Gastroesophageal sphincter (tissue), 4 donors: ENCODE measurements at regions not wholly inside any gene's neighbourhood (a gene's known extent, or its start where the extent isn't known, plus 50 kb on each side); places are given as distances from the start of the nearest gene placed in this dataset.

Experiments
- ATAC-seq: fragments of 150-250 bp; one replicate; pipeline ENCODE4 v1.9.1; 2016; ENCODE audit warnings: mild to moderate bottlenecking, moderate library complexity
- H3K27ac ChIP-seq, 4 donors: fragments of 200-600 bp; sonication (generic) in 3 of 4; 1 replicate in 3 of 4; 2 replicates in 1 of 4; pipeline ENCODE4 v1.5.1; 2016 to 2019
- H3K27me3 ChIP-seq: fragments of 200-600 bp; sonication (generic); one replicate; pipeline ENCODE4 v1.5.1; 2019
- H3K36me3 ChIP-seq, 2 donors: fragments of 200-600 bp; sonication (generic); one replicate each; pipeline ENCODE4 v1.5.1; 2019; ENCODE audit warnings: control low read depth in 1 of 2
- H3K4me1 ChIP-seq, 3 donors: fragments of 200-600 bp; sonication (generic); 1 replicate in 2 of 3; 2 replicates in 1 of 3; pipeline ENCODE4 v1.5.1; 2016 to 2019; ENCODE audit warnings: control low read depth in 2 of 3
- H3K4me3 ChIP-seq, 2 donors: fragments of 200-600 bp; sonication (generic); one replicate each; pipeline ENCODE4 v1.5.1; 2019; ENCODE audit warnings: mild to moderate bottlenecking in 1 of 2, moderate library complexity in 1 of 2
- H3K9me3 ChIP-seq, 3 donors: fragments of 200-600 bp; sonication (generic); one replicate each; pipeline ENCODE4 v1.5.1; 2017 to 2019; ENCODE audit warnings: control low read depth in 2 of 3
- EP300 ChIP-seq: sonication (generic); formaldehyde crosslinking; IDR thresholded peaks from one replicate; pipeline ENCODE4 v1.6.1; 2017; ENCODE audit warnings: antibody characterized with exemption, mild to moderate bottlenecking
- POLR2A ChIP-seq, 2 donors: fragments of 450-650 bp; IDR thresholded peaks; one replicate each; pipeline ENCODE4 v1.6.1; 2017; ENCODE audit warnings: antibody characterized with exemption in 2 of 2, mild to moderate bottlenecking in 2 of 2, moderate library complexity in 1 of 2
- POLR2AphosphoS5 ChIP-seq: sonication (generic); formaldehyde crosslinking; IDR thresholded peaks from one replicate; pipeline ENCODE4 v1.6.1; 2017; ENCODE audit warnings: antibody characterized with exemption
- whole genome bisulfite sequencing, 2 donors: methylation state at CpG; one replicate each; pipeline ENCODE4 v1.1.5; 2018; ENCODE audit warnings: low coverage in 1 of 2; 5-methylcytosine and 5-hydroxymethylcytosine counted together
- TF ChIP-seq, protein P1 (sequence below), 4 experiments: fragments of 200-600 bp in 2 of 4; fragments of 450-650 bp in 2 of 4; sonication (generic) in 1 of 4; IDR thresholded peaks; one replicate each; pipeline ENCODE4 v1.5.1; 2017 to 2019; ENCODE audit warnings: antibody characterized with exemption in 4 of 4, mild to moderate bottlenecking in 2 of 4, moderate library complexity in 2 of 4

DNA sequence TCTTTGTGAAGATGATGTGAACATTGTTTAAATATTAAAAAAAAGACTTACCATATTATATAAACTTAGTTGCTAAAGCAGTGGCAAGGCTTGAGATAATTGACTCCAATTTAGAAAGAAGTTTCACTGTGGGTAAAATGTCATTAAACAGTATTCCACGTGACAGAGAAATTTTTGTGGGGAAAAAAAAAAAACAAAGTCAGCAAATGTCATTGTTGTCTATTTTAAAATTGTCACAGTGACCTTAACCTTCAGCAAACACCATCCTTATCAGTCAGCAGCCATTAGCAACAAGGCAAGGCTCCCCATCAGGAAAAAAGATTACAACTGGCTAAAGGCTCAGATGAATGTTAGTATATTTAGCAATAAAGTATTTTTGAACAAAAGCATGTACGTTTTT lies 99.3 kb upstream of the CDH18 start:
- Histone ChIP-seq H3K4me3 (no peak overlapping the region), H3K27me3 (no peaks in the 10 kb centered on the region), H3K36me3 (no peaks in the 10 kb centered on the region), H3K4me1 (no peaks in the 10 kb centered on the region), H3K27ac (no peak overlapping the region), H3K9me3 (peaks cover 0 to 14% (median 0%) of the 10 kb centered on the region in 3 donors)
- TF ChIP-seq, protein P1, sequence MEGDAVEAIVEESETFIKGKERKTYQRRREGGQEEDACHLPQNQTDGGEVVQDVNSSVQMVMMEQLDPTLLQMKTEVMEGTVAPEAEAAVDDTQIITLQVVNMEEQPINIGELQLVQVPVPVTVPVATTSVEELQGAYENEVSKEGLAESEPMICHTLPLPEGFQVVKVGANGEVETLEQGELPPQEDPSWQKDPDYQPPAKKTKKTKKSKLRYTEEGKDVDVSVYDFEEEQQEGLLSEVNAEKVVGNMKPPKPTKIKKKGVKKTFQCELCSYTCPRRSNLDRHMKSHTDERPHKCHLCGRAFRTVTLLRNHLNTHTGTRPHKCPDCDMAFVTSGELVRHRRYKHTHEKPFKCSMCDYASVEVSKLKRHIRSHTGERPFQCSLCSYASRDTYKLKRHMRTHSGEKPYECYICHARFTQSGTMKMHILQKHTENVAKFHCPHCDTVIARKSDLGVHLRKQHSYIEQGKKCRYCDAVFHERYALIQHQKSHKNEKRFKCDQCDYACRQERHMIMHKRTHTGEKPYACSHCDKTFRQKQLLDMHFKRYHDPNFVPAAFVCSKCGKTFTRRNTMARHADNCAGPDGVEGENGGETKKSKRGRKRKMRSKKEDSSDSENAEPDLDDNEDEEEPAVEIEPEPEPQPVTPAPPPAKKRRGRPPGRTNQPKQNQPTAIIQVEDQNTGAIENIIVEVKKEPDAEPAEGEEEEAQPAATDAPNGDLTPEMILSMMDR (IDR thresholded peaks at IDR 0.05): no peak
- TF ChIP-seq EP300 (no peak), POLR2A (IDR thresholded peaks at IDR 0.05) (no peak), POLR2AphosphoS5 (no peak)
- ATAC-seq: no peak
- WGBS, 2 donors: 56 to 57% methylated on average over 2 of the region's 2 CpGs

DNA sequence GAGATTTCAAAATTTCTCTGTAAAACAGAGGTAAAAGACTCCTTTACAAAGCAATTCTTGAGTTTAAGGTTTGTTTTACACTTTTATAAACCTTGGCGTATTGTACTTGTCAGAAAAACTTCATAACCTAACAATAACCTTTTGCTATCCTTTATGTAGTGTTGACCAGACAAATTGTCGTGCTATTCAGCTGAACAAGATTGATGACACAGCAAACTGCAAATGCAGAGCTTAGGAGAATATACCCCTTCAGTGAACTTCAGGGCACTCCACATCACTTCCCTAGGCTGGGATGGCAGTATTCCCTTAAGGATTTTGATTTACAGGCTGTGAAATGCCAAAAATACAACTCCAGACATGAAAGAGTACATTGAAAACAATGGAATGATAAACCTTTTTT lies 89.2 kb upstream of the CDH18 start:
- TF ChIP-seq, protein P1 (IDR thresholded peaks at IDR 0.05): no peak
- TF ChIP-seq POLR2AphosphoS5: no peak
- TF ChIP-seq EP300: no peak
- no peak for TF ChIP-seq POLR2A (IDR thresholded peaks at IDR 0.05)
- Histone ChIP-seq H3K4me1 (no peaks in the 10 kb centered on the region), H3K36me3 (no peaks in the 10 kb centered on the region), H3K9me3 (no peaks in the 10 kb centered on the region), H3K27ac (no peak overlapping the region), H3K27me3 (no peaks in the 10 kb centered on the region), H3K4me3 (no peak overlapping the region)
- no peak for ATAC-seq
- 34 to 44% methylated on average over 2 of the region's 2 CpGs for WGBS, 2 donors

DNA sequence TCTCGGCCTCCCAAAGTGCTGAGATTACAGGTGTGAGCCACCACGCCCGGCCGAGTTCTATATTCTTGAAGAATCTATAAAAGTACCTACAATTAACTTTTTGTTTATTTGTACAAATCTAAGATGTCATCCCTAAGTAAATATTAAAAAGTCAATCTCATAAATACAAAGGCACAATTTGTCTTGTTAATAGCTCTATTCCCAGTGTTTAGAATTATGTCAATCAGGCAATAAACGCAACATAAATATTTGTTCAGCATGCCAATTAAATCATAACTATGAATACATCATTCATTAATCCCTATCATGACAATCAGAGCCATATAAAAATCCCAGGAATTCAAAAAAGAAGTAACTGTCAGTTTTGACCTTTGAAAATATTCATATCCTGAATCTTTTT lies 68.9 kb upstream of the CDH18 start:
- ATAC-seq: no peak
- Histone ChIP-seq H3K9me3 (no peaks in the 10 kb centered on the region), H3K27ac (no peak overlapping the region), H3K4me3 (no peak overlapping the region), H3K27me3 (no peaks in the 10 kb centered on the region), H3K36me3 (no peaks in the 10 kb centered on the region), H3K4me1 (no peaks in the 10 kb centered on the region)
- WGBS, 2 donors: 64 to 94% methylated on average over 1 to 5 of the region's 5 CpGs
- TF ChIP-seq, protein P1 (IDR thresholded peaks at IDR 0.05): no peak
- TF ChIP-seq POLR2AphosphoS5 (no peak), EP300 (no peak), POLR2A (IDR thresholded peaks at IDR 0.05) (no peak)

DNA sequence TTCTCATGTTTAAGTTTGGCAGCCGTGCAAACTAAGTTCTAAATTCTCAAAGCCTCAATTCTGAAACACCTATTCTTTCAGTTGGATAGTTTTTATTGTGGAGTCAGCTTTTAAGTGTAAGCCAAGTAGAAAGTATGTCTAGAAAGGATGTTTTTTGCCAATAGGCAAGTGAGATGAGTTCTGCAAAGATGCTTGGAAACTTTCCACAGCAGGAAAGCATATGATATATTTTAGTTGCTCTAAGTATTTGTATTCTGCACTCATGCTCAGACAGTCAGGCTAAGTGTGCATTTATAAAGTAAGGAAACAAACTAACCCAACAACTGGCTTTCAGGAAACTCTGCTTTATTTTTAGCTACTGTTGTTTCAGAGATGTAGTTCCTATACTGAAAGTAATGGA lies 67.3 kb upstream of the CDH18 start:
- Histone ChIP-seq H3K4me1 (no peaks in the 10 kb centered on the region), H3K27ac (no peak overlapping the region), H3K4me3 (no peak overlapping the region), H3K36me3 (no peaks in the 10 kb centered on the region), H3K27me3 (no peaks in the 10 kb centered on the region), H3K9me3 (no peaks in the 10 kb centered on the region)
- no peak for ATAC-seq
- 50 to 83% methylated on average over 1 of the region's 1 CpG for WGBS, 2 donors
- TF ChIP-seq POLR2AphosphoS5 (no peak), EP300 (no peak), POLR2A (IDR thresholded peaks at IDR 0.05) (no peak)
- TF ChIP-seq, protein P1 (IDR thresholded peaks at IDR 0.05): no peak

DNA sequence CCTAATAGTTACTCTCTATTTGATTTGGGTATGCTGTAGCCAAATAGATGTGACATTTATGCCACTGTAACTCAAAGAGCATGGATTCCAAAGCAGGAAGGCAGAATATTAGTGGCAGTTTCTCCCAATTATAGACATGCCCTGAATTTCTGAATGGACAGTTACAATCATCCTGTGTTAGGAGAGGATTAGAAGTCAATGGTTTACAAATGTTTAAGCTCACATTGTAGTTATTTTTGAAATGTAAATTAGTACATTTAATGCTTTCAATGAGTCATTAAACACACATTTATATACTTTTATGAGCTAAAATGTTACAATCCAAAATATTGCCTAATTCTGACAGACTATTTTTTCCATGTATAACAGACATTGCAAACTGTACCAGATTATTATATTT lies 62.3 kb upstream of the CDH18 start:
- Histone ChIP-seq H3K9me3 (no peaks in the 10 kb centered on the region), H3K27ac (no peak overlapping the region), H3K36me3 (no peaks in the 10 kb centered on the region), H3K4me3 (no peak overlapping the region), H3K4me1 (no peaks in the 10 kb centered on the region), H3K27me3 (no peaks in the 10 kb centered on the region)
- TF ChIP-seq POLR2A (IDR thresholded peaks at IDR 0.05): no peak
- no peak for TF ChIP-seq POLR2AphosphoS5
- no peak for TF ChIP-seq EP300
- TF ChIP-seq, protein P1 (IDR thresholded peaks at IDR 0.05): no peak
- no peak for ATAC-seq
